CD4-positive, alpha-beta T cell treated with Interleukin-17A for 4 hours (primary cell): ENCODE measurements at regions not wholly inside any gene's neighbourhood (a gene's known extent, or its start where the extent isn't known, plus 50 kb on each side); places are given as distances from the start of the nearest gene placed in this dataset.
"Not testable (repeated sequence)": the region's sequence is repeated elsewhere in the genome, so short reads cannot be mapped to it uniquely, and the experiment has no call there.

Experiments
- DNase-seq: peaks from one replicate; pipeline ENCODE4 v3.0.0-alpha.2; 2020; ENCODE audit warnings: mixed read lengths

DNA sequence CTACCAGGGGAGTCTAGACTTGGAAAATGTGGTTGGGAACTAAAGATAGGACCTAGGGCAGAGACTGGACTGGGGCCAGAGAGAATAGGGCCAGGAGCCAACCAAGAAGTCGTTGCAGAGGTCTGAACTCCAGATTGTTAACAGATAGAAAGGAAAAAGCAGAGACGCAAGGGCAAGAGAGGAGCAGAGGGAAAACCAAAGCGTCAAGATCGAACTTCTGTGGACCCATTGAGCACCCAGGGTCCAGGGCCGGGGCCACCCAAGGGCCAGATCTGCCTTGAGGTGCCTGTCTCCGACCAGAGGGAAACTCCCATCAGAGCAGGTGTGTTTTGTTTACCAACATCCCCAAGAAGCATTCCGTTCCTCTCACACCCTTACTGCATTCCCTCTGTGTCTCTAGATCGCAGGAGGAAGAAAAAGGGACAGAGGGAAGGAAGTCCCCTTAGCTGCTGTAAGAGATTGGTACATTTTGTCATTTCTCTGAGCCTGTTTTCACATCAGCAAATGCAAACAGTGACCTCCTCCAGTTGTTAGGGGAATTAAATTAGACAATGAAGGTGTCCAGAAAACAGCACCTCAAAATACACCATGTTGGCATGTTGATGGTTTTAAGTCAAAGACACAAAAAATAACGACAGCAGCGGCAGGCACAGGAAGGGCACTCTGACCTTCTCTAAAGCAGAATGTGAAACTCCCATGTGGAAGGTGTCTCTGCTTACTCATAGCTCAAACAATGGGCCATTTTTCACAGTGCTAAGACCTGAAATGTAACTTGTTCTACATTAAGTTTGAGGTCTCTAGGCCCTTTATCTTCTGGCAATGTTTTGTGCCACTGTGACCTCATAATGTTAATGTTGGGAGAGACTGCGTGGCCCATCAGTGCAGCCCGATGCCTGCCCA, 105.8 kb upstream of the RAB4A start:
- DNase-seq: no peak

DNA sequence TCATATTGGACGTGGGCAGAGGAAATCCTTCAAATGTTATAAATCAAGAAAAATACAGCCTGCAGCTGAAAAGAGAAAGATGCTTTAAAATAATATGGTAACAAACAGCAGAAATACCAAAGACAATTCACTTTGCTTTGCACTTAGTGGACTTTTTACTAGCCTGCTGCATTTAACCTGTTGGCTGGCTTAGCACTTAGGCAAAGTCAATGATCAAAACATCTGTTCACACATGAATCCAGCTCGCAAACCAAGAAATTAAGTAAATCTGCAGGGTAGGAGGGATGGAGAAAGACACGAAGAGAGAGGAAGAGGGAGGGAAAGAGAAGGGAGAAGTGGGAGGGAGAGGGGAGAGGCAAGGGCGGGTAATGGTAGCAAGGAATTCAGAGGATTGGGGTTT, 103.6 kb upstream of the RAB4A start:
- no peak for DNase-seq

GRCh38 chr1:229169399-229169798, 101.5 kb upstream of the RAB4A start:
- DNase-seq: no peak

- no peak for DNase-seq
Observed at GRCh38 chr1:229170274-229170673, 100.6 kb upstream of the RAB4A start.

DNA sequence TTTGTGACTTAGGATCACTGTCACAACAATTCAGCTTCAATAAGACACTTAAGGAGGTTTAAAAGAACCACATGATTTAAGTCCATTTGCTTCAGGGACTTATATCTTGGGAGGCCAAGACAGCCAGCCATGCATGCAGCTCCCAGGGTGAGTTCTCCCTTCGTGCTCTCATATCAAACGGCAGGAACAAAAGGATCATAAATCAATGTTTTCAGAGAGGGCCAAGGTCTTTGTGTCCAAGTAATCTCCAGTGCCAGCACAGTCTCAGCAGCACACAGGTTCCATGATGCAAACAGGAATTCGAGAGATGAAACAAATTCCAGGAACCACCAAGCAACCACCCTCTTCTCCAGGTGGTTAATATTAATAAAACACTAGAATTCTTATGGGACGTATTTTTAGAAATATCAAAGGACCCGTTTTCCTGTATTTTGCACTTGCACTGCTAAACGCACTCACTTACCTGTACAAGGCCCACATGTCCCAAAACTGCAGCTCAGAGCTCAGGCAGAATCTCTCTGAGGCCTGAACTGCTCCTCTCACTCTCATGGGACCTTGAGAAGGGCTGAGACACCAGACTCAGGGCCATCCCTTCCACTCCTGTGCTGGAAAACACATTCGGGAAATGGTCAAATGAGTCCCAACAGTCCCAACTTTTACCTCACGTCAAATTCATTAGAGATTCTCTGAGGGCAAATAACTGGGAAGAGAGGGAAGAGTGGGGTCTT, 100.0 kb upstream of the RAB4A start:
- no peak for DNase-seq

DNA sequence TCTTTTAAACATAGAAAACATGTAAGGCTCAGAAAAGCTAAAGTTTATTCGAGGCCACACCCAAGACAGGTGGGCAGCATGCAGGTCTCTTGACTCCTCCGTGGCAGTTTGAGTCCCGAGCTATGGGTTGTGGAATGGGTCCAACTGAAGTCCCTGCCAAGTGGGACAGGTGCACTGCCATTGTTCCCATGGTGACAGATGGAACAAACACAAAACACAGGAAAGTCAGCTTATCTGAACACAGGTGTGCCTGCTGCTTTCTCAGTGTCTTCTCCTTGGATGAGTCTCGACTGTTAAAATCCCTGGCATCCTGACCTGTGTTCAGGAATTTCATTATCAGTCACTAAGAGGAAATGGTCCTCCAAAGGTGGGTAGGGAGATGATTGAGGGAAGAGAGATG, 99.0 kb upstream of the RAB4A start:
- DNase-seq: no peak

GRCh38 chr1:229173491-229174476, 97.1 kb upstream of the RAB4A start:
- not testable (repeated sequence) for DNase-seq

GRCh38 chr1:229175297-229175696, 95.6 kb upstream of the RAB4A start:
- not testable (repeated sequence) for DNase-seq

GRCh38 chr1:229176457-229176856, 94.5 kb upstream of the RAB4A start:
- DNase-seq: not testable (repeated sequence)

- no peak for DNase-seq
Observed at GRCh38 chr1:229180161-229180560, 90.8 kb upstream of the RAB4A start.

DNA sequence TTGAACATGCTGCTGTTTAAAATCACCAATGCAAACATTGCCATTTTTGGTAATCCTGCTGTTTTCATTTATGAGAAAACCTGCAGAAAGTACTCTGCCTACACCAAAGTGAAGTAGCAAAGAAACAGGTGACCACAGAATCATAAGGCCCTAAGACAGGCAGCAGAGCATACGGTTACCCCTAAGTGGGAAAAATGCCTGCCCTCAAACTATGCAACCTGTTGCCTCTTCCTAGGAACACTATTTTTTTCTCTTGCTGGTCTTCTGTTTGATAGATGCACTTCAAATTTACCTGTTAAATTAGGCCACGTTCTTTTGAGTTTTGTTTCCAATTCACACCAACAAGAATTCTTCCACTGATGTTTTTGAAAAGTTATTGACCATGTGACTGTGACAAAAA, 89.5 kb upstream of the RAB4A start:
- DNase-seq: no peak

DNA sequence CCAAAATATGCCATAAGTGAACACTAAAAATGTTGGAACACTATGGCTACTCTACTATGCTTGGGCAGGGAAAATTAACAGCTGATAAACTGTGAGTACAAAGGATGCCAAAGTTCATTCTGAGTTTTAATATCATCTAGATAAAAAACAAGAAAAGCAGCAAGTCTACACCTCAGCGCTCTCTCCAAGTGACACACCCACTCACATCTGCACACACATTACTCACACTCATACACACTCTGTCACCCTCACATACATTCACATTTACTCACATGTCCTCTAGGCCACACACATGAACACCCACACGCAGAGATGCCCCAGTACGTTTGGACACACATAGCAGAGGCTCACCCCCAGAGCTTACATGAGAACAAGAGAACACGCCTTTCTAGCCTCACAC, 87.3 kb upstream of the RAB4A start:
- DNase-seq: no peak

- no peak for DNase-seq
Observed at GRCh38 chr1:229184066-229184465, 86.8 kb upstream of the RAB4A start.

- no peak for DNase-seq
Observed at GRCh38 chr1:229185963-229186362, 84.9 kb upstream of the RAB4A start.

GRCh38 chr1:229186373-229187056, 84.4 kb upstream of the RAB4A start:
- no peak for DNase-seq

- no peak for DNase-seq
Observed at GRCh38 chr1:229190057-229190575, 80.8 kb upstream of the RAB4A start.

GRCh38 chr1:229191066-229191674, 79.7 kb upstream of the RAB4A start:
- no peak for DNase-seq

DNA sequence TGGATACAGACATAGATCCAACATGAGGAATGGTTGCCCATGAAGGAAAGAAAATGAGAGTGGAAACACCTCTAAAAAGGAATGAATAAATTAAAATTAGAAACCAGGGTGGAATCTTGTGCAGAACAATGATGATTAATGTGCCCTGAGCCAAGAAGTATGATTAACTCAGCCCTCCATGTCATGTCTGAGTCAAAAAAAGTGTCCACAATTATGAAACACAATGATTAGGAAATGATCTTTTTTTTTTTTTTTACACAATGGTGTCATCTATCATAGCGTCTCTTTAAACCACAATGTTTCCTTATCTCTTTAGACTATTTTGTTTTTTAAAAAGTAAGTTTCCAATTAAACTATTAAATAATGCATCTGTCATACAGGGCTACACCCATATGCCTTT, 78.9 kb upstream of the RAB4A start:
- DNase-seq: no peak

GRCh38 chr1:229192853-229193252, 78.1 kb upstream of the RAB4A start:
- no peak for DNase-seq

DNA sequence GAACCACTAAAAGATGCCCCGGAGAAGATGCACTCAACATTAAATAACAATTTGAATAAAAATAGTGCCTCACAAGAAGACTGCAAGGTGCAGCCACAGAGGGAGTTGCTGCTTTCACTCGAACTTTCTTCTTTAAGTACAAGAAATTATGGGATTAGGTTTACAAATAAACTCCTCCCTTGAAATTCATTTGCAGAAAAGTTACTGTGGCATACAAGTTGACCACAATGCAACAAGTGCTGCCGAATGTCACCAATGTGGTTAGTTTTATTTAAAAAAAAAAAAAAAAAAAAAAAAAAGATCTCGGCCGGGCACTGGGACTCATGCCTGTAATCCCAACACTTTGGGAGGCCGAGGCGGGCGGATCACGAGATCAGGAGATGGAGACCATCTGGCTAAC, 76.8 kb upstream of the RAB4A start:
- no peak for DNase-seq

DNA sequence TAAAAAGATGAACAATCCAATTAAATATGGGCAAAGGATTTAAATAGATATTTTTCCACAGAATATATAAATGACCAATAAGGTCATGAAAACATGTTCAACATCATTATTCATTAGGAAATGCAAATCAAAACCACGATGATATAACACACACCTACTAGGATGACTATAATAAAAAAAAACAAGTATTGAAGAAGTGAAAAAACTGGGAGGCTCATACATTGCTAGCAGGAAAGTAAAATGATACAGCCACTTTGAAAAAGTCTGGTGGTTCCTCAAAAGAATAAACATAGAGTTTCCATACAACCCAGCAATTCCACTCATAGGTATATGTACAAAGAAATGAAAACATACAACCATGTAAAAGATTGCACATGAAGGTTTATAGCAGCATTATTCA, 75.7 kb upstream of the RAB4A start:
- no peak for DNase-seq
